ENCODE measurements at regions not wholly inside any gene's neighbourhood (a gene's known extent, or its start where the extent isn't known, plus 50 kb on each side); places are given as distances from the start of the nearest gene placed in this dataset.

DNA sequence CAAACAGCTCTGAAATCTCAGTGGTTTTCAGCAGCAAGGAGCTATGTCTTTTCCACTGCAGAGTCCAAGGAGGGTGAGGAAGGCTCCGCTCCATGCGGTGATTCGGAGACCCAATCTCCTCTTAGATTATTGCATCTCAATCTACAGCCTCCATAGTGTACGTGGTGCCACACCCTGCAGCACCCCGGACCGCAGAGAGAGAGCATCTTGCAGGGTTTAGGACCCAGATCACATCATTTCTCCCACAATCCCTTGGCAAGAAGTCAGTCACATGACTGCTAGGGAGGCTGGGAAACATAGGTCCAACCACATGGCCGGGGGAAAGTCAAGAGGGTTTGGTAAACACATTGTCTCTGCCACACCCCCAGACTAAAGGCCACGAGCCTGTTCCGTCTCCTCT, 209.4 kb upstream of the TMEM132C start:
- TF ChIP-seq, protein P1, sequence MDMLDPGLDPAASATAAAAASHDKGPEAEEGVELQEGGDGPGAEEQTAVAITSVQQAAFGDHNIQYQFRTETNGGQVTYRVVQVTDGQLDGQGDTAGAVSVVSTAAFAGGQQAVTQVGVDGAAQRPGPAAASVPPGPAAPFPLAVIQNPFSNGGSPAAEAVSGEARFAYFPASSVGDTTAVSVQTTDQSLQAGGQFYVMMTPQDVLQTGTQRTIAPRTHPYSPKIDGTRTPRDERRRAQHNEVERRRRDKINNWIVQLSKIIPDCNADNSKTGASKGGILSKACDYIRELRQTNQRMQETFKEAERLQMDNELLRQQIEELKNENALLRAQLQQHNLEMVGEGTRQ (CRISPR knock-in tag; IDR thresholded peaks at IDR 0.05), result no peak
- TF ChIP-seq ATF1 (CRISPR knock-in tag; IDR thresholded peaks at IDR 0.05), result no peak
- no peak for TF ChIP-seq CREM (CRISPR knock-in tag; IDR thresholded peaks at IDR 0.05)
- no peak for TF ChIP-seq FOXJ3 (CRISPR knock-in tag; IDR thresholded peaks at IDR 0.05; ENCODE audit: borderline replicate concordance)
- TF ChIP-seq MYBL2 (CRISPR knock-in tag; IDR thresholded peaks at IDR 0.05), result no peak
- no peak for TF ChIP-seq NR2C2 (CRISPR knock-in tag; IDR thresholded peaks at IDR 0.05)
- TF ChIP-seq, protein P2, sequence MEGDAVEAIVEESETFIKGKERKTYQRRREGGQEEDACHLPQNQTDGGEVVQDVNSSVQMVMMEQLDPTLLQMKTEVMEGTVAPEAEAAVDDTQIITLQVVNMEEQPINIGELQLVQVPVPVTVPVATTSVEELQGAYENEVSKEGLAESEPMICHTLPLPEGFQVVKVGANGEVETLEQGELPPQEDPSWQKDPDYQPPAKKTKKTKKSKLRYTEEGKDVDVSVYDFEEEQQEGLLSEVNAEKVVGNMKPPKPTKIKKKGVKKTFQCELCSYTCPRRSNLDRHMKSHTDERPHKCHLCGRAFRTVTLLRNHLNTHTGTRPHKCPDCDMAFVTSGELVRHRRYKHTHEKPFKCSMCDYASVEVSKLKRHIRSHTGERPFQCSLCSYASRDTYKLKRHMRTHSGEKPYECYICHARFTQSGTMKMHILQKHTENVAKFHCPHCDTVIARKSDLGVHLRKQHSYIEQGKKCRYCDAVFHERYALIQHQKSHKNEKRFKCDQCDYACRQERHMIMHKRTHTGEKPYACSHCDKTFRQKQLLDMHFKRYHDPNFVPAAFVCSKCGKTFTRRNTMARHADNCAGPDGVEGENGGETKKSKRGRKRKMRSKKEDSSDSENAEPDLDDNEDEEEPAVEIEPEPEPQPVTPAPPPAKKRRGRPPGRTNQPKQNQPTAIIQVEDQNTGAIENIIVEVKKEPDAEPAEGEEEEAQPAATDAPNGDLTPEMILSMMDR (IDR thresholded peaks at IDR 0.05), result no peak
- TF ChIP-seq IRF2 (CRISPR knock-in tag; IDR thresholded peaks at IDR 0.05; ENCODE audit: borderline replicate concordance, low read depth), result no peak
- TF ChIP-seq ETV6 (CRISPR knock-in tag; IDR thresholded peaks at IDR 0.05), result no peak
- TF ChIP-seq, protein P3, sequence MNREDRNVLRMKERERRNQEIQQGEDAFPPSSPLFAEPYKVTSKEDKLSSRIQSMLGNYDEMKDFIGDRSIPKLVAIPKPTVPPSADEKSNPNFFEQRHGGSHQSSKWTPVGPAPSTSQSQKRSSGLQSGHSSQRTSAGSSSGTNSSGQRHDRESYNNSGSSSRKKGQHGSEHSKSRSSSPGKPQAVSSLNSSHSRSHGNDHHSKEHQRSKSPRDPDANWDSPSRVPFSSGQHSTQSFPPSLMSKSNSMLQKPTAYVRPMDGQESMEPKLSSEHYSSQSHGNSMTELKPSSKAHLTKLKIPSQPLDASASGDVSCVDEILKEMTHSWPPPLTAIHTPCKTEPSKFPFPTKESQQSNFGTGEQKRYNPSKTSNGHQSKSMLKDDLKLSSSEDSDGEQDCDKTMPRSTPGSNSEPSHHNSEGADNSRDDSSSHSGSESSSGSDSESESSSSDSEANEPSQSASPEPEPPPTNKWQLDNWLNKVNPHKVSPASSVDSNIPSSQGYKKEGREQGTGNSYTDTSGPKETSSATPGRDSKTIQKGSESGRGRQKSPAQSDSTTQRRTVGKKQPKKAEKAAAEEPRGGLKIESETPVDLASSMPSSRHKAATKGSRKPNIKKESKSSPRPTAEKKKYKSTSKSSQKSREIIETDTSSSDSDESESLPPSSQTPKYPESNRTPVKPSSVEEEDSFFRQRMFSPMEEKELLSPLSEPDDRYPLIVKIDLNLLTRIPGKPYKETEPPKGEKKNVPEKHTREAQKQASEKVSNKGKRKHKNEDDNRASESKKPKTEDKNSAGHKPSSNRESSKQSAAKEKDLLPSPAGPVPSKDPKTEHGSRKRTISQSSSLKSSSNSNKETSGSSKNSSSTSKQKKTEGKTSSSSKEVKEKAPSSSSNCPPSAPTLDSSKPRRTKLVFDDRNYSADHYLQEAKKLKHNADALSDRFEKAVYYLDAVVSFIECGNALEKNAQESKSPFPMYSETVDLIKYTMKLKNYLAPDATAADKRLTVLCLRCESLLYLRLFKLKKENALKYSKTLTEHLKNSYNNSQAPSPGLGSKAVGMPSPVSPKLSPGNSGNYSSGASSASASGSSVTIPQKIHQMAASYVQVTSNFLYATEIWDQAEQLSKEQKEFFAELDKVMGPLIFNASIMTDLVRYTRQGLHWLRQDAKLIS (CRISPR knock-in tag; IDR thresholded peaks at IDR 0.05; ENCODE audit: borderline replicate concordance), result no peak
- no peak for TF ChIP-seq SOX15 (CRISPR knock-in tag; IDR thresholded peaks at IDR 0.05)
- TF ChIP-seq NFYB (CRISPR knock-in tag; conservative IDR thresholded peaks at IDR 0.05; ENCODE audit: low read depth), result no peak
- TF ChIP-seq NFATC4 (CRISPR knock-in tag; IDR thresholded peaks at IDR 0.05), result no peak
- TF ChIP-seq, protein P4, sequence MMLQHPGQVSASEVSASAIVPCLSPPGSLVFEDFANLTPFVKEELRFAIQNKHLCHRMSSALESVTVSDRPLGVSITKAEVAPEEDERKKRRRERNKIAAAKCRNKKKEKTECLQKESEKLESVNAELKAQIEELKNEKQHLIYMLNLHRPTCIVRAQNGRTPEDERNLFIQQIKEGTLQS (CRISPR knock-in tag; conservative IDR thresholded peaks at IDR 0.05), result no peak
